ENCODE measurements at regions not wholly inside any gene's neighbourhood (a gene's known extent, or its start where the extent isn't known, plus 50 kb on each side); places are given as distances from the start of the nearest gene placed in this dataset.

DNA sequence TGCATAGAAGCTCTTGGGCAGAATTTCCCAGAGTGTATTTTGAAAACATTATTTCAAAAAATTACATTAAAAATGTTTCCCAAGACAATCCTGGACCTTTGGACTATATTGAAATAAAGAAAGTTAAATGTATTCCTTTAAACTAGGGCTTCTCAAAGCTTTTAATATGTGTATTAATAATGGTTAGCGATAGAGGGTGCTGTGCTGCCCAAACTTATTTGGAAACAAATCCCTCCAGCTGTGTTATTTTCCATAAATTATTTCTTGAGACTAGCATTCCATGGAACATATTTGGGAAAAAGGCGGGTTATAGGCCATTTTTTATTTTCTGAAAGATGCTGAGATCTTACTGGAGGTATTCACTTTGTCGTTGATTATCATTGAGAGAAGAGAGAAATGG, 397.8 kb upstream of the MIS18BP1 start:
- Histone ChIP-seq H2BK15ac (ENCODE audit: low read depth, low read length) (no peak overlapping the region), H3K4me2 (ENCODE audit: low read depth, low read length) (no peak overlapping the region), H2BK5ac (ENCODE audit: low read depth, low read length, poor library complexity, severe bottlenecking) (no peak overlapping the region), H4K20me1 (ENCODE audit: insufficient read depth, low read length) (no peaks in the 10 kb centered on the region), H3K9me1 (ENCODE audit: insufficient read depth, low read length) (no peaks in the 10 kb centered on the region), H2AK5ac (ENCODE audit: low read depth, low read length) (no peak overlapping the region), H3K14ac (replicated peaks; ENCODE audit: low read depth, low read length) (no peak overlapping the region), H3K79me1 (ENCODE audit: low read depth in 1 of 2, low read length in 2 of 2) (no peaks in the 10 kb centered on the region), H2BK20ac (ENCODE audit: low read depth, low read length) (no peak overlapping the region), H2AFZ (replicated peaks; ENCODE audit: low read length, poor library complexity) (no peak overlapping the region), H3K9me3 (ENCODE audit: control insufficient read depth, insufficient read depth, low read length) (peaks cover 2% of the 10 kb centered on the region; the same call in 1 of the 2 replicates), H3K4me1 (ENCODE audit: control insufficient read depth, insufficient read depth, low read length) (no peaks in the 10 kb centered on the region), H3K4ac (ENCODE audit: low read depth, low read length) (no peak overlapping the region), H3K4me3 (ENCODE audit: insufficient read depth, low read depth, low read length) (no peak overlapping the region), H4K5ac (ENCODE audit: low read depth, low read length) (no peak overlapping the region), H3K27ac (ENCODE audit: insufficient read depth, low read length) (no peak overlapping the region), H4K8ac (ENCODE audit: low read depth in 2 of 2, low read length in 2 of 2) (no peak overlapping the region), H3K23ac (ENCODE audit: low read depth, low read length) (no peak overlapping the region), H2AK9ac (replicated peaks; ENCODE audit: low read depth, low read length, poor library complexity) (no peak overlapping the region), H3K27me3 (ENCODE audit: control insufficient read depth, insufficient read depth, low read length) (no peaks in the 10 kb centered on the region), H3K56ac (ENCODE audit: extremely low read depth, insufficient read depth, low read length) (no peak overlapping the region), H2BK120ac (ENCODE audit: low read depth, low read length) (no peak overlapping the region), H3K9ac (ENCODE audit: low read depth, low read length) (no peak overlapping the region), H4K91ac (ENCODE audit: insufficient read depth, low read depth, low read length) (no peak overlapping the region), H3K18ac (ENCODE audit: low read depth, low read length) (no peak overlapping the region), H3K36me3 (ENCODE audit: control insufficient read depth, insufficient read depth, low read length) (no peaks in the 10 kb centered on the region)
- intact Hi-C loops (cut with micrococcal nuclease) (no loop called here), in situ Hi-C loops (cut with MboI; ENCODE audit: low sequenced_read_pairs) (no loop called here), dilution Hi-C loops (cut with HindIII; ENCODE audit: low sequenced_read_pairs, unreplicated experiment) (no loop called here)
- ChIA-PET CTCF (no interaction called here), POLR2A (ENCODE audit: unreplicated experiment) (no interaction called here)
- no CpG with 5 or more reads among the region's 3 CpGs for WGBS, 2 experiments (ENCODE audit: extremely low coverage in 2 of 2, insufficient read length in 1 of 2)
- TF ChIP-seq MXI1 (IDR thresholded peaks at IDR 0.05; ENCODE audit: borderline replicate concordance, low read depth, low read length): no peak
- TF ChIP-seq, protein P1, sequence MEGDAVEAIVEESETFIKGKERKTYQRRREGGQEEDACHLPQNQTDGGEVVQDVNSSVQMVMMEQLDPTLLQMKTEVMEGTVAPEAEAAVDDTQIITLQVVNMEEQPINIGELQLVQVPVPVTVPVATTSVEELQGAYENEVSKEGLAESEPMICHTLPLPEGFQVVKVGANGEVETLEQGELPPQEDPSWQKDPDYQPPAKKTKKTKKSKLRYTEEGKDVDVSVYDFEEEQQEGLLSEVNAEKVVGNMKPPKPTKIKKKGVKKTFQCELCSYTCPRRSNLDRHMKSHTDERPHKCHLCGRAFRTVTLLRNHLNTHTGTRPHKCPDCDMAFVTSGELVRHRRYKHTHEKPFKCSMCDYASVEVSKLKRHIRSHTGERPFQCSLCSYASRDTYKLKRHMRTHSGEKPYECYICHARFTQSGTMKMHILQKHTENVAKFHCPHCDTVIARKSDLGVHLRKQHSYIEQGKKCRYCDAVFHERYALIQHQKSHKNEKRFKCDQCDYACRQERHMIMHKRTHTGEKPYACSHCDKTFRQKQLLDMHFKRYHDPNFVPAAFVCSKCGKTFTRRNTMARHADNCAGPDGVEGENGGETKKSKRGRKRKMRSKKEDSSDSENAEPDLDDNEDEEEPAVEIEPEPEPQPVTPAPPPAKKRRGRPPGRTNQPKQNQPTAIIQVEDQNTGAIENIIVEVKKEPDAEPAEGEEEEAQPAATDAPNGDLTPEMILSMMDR (conservative IDR thresholded peaks at IDR 0.05; ENCODE audit: low read depth, low read length): peak; percentile 13; the same call in 1 of the 2 replicates
- BruUV-seq (replicated peaks): no TSS peak
- ATAC-seq (ENCODE audit: low read depth) (no peak), DNase-seq (no peak)
